Stomach (tissue), 4 donors: ENCODE measurements at regions not wholly inside any gene's neighbourhood (a gene's known extent, or its start where the extent isn't known, plus 50 kb on each side); places are given as distances from the start of the nearest gene placed in this dataset.

Experiments used
- EP300 ChIP-seq: sonication (generic); formaldehyde crosslinking; IDR thresholded peaks from one replicate; pipeline ENCODE4 v1.6.1; 2017; ENCODE audit warnings: antibody characterized with exemption
- POLR2A ChIP-seq, 4 donors: fragments of 450-650 bp; IDR thresholded peaks; one replicate each; pipeline ENCODE4 v1.6.1; 2016; ENCODE audit warnings: antibody characterized with exemption in 4 of 4, control low read depth in 2 of 4, mild to moderate bottlenecking in 1 of 4, moderate library complexity in 1 of 4
- TF ChIP-seq, protein P1 (sequence below), 7 experiments: fragments of 450-650 bp in 4 of 7; fragments of 200-600 bp in 3 of 7; sonication (generic) in 3 of 7; IDR thresholded peaks; one replicate each; pipeline ENCODE4 v1.5.1; 2016 to 2019; ENCODE audit warnings: antibody characterized with exemption in 7 of 7, control low read depth in 2 of 7, mild to moderate bottlenecking in 1 of 7

DNA sequence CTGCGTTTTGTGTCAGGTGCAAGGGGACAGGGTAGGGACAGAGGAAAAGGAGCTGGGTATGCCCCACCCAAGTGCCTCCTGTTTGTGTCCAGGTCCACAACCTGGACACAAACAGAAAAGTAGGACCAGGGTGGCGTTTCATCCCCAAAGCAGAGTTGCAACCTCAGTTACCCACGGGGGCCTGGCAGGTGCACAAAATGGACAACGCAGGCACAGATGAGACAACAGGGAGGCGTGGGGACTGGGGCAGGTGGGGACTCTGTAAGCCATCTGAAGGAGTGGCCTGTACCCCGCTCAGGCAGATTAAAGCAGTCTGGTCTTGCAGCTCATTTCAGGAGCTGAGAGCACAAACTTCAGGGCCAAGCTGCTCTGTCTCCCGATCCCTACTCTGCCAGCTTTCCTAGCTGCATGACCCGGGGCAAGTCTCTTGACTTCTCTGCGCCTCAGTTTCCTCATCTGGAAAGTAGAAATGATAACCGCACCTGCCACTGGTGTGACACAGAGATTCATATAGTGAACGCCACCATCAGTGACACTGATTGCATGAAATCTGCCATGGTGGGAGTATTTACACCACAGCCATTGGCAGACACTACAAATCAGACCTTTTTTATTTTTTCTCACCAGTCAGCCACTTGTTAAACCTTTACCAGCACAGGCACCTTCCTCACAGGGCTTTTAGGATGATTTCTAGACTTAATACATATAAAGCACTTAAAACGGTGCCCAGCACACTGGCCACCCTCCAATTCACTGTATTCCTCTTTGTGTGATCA is 123.0 kb downstream of the PHETA1 start:
- TF ChIP-seq, protein P1, sequence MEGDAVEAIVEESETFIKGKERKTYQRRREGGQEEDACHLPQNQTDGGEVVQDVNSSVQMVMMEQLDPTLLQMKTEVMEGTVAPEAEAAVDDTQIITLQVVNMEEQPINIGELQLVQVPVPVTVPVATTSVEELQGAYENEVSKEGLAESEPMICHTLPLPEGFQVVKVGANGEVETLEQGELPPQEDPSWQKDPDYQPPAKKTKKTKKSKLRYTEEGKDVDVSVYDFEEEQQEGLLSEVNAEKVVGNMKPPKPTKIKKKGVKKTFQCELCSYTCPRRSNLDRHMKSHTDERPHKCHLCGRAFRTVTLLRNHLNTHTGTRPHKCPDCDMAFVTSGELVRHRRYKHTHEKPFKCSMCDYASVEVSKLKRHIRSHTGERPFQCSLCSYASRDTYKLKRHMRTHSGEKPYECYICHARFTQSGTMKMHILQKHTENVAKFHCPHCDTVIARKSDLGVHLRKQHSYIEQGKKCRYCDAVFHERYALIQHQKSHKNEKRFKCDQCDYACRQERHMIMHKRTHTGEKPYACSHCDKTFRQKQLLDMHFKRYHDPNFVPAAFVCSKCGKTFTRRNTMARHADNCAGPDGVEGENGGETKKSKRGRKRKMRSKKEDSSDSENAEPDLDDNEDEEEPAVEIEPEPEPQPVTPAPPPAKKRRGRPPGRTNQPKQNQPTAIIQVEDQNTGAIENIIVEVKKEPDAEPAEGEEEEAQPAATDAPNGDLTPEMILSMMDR (IDR thresholded peaks at IDR 0.05) = no peak
- TF ChIP-seq POLR2A (IDR thresholded peaks at IDR 0.05) (no peak), EP300 (no peak)
